ENCODE measurements at regions not wholly inside any gene's neighbourhood (a gene's known extent, or its start where the extent isn't known, plus 50 kb on each side); places are given as distances from the start of the nearest gene placed in this dataset.
"Not testable (repeated sequence)": the region's sequence is repeated elsewhere in the genome, so short reads cannot be mapped to it uniquely, and the experiment has no call there.

- intact Hi-C loops (cut with DNase I), result no loop called here
- no peak for ATAC-seq
- DNase-seq (ENCODE audit: missing footprints), result no peak
Observed at GRCh38 chr7:77484785-77485184, 52.3 kb upstream of the PTPN12 start.

GRCh38 chr7:77482015-77482414, 55.1 kb upstream of the PTPN12 start:
- intact Hi-C loops (cut with DNase I), result no loop called here
- DNase-seq (ENCODE audit: missing footprints) (no peak), ATAC-seq (no peak)

- no peak for ATAC-seq
- no peak for DNase-seq (ENCODE audit: missing footprints)
- intact Hi-C loops (cut with DNase I), result no loop called here
Observed at GRCh38 chr7:77481615-77482014, 55.5 kb upstream of the PTPN12 start.

- intact Hi-C loops (cut with DNase I); DNase-seq (ENCODE audit: missing footprints); ATAC-seq: not testable (repeated sequence)
Observed at GRCh38 chr7:77480102-77480627, 56.9 kb upstream of the PTPN12 start.

GRCh38 chr7:77479536-77480088, 57.5 kb upstream of the PTPN12 start:
- intact Hi-C loops (cut with DNase I), result no loop called here
- no peak for DNase-seq (ENCODE audit: missing footprints)
- ATAC-seq, result no peak

GRCh38 chr7:77476871-77477270, 60.2 kb upstream of the PTPN12 start:
- DNase-seq (ENCODE audit: missing footprints) (no peak), ATAC-seq (no peak)
- intact Hi-C loops (cut with DNase I), result no loop called here

GRCh38 chr7:77475181-77475580, 59.0 kb upstream of the GSAP start:
- ATAC-seq (no peak), DNase-seq (ENCODE audit: missing footprints) (no peak)
- intact Hi-C loops (cut with DNase I), result no loop called here

GRCh38 chr7:77474756-77475155, 58.6 kb upstream of the GSAP start:
- intact Hi-C loops (cut with DNase I), result no loop called here
- DNase-seq (ENCODE audit: missing footprints) (no peak), ATAC-seq (no peak)

- DNase-seq (ENCODE audit: missing footprints) (no peak), ATAC-seq (no peak)
- intact Hi-C loops (cut with DNase I), result no loop called here
Observed at GRCh38 chr7:77473229-77474005, 57.3 kb upstream of the GSAP start.

- DNase-seq (ENCODE audit: missing footprints) (no peak), ATAC-seq (no peak)
- intact Hi-C loops (cut with DNase I), result no loop called here
Observed at GRCh38 chr7:77469927-77470326, 53.8 kb upstream of the GSAP start.

- DNase-seq (ENCODE audit: missing footprints), result no peak
- intact Hi-C loops (cut with DNase I), result no loop called here
- peak; percentile 71 for ATAC-seq
Observed at GRCh38 chr7:77467408-77467807, 51.3 kb upstream of the GSAP start.

- no peak for ATAC-seq
- intact Hi-C loops (cut with DNase I), result no loop called here
- no peak for DNase-seq (ENCODE audit: missing footprints)
Observed at GRCh38 chr7:77466450-77466849, 50.3 kb upstream of the GSAP start.
